ENCODE measurements at regions not wholly inside any gene's neighbourhood (a gene's known extent, or its start where the extent isn't known, plus 50 kb on each side); places are given as distances from the start of the nearest gene placed in this dataset.

GRCh38 chr11:115075356-115075755 is 397.0 kb downstream of the NXPE2 start:
- ATAC-seq (ENCODE audit: insufficient number of reproducible peaks, low FRiP score, low read depth) (no peak), DNase-seq (ENCODE audit: low spot score) (no peak)
- Histone ChIP-seq H3K36me3 (no peaks in the 10 kb centered on the region), H3K27me3 (replicated peaks; ENCODE audit: insufficient read depth) (no peaks in the 10 kb centered on the region), H3K4me3 (no peak overlapping the region), H3K27ac (no peak overlapping the region), H3K4me1 (ENCODE audit: control insufficient read depth in 1 of 2, low read depth in 2 of 2) (no peaks in the 10 kb centered on the region), H3K9me3 (no peaks in the 10 kb centered on the region)
- no peak for TF ChIP-seq CTCF (IDR thresholded peaks at IDR 0.05)

GRCh38 chr11:115077740-115078139 is 399.4 kb downstream of the NXPE2 start:
- Histone ChIP-seq H3K4me3 (no peak overlapping the region), H3K27ac (no peak overlapping the region), H3K27me3 (replicated peaks; ENCODE audit: insufficient read depth) (no peaks in the 10 kb centered on the region), H3K9me3 (no peaks in the 10 kb centered on the region), H3K36me3 (no peaks in the 10 kb centered on the region), H3K4me1 (ENCODE audit: control insufficient read depth in 1 of 2, low read depth in 2 of 2) (no peaks in the 10 kb centered on the region)
- ATAC-seq (ENCODE audit: insufficient number of reproducible peaks, low FRiP score, low read depth) (no peak), DNase-seq (ENCODE audit: low spot score) (no peak)
- TF ChIP-seq CTCF (IDR thresholded peaks at IDR 0.05): no peak

GRCh38 chr11:115078461-115079438 is 400.4 kb downstream of the NXPE2 start:
- no peak overlapping the region for H3K4me3 ChIP-seq
- H3K27ac ChIP-seq: no peak overlapping the region
- no peaks in the 10 kb centered on the region for H3K9me3 ChIP-seq
- DNase-seq (ENCODE audit: low spot score) (no peak), ATAC-seq (ENCODE audit: insufficient number of reproducible peaks, low FRiP score, low read depth) (no peak)
- H3K4me1 ChIP-seq (ENCODE audit: control insufficient read depth in 1 of 2, low read depth in 2 of 2): no peaks in the 10 kb centered on the region
- no peak for TF ChIP-seq CTCF (IDR thresholded peaks at IDR 0.05)
- no peaks in the 10 kb centered on the region for H3K36me3 ChIP-seq
- H3K27me3 ChIP-seq (replicated peaks; ENCODE audit: insufficient read depth): no peaks in the 10 kb centered on the region

GRCh38 chr11:115080923-115081680 is 402.8 kb downstream of the NXPE2 start:
- no peaks in the 10 kb centered on the region for H3K36me3 ChIP-seq

More at GRCh38 chr11:115080923-115081680, 402.8 kb downstream of the NXPE2 start:
- no peaks in the 10 kb centered on the region for H3K4me1 ChIP-seq (ENCODE audit: control insufficient read depth in 1 of 2, low read depth in 2 of 2)
- no peak overlapping the region for H3K27ac ChIP-seq
- no peak for ATAC-seq (ENCODE audit: insufficient number of reproducible peaks, low FRiP score, low read depth)
- no peak for DNase-seq (ENCODE audit: low spot score)
- no peaks in the 10 kb centered on the region for H3K27me3 ChIP-seq (replicated peaks; ENCODE audit: insufficient read depth)
- no peak for TF ChIP-seq CTCF (IDR thresholded peaks at IDR 0.05)
- H3K9me3 ChIP-seq: no peaks in the 10 kb centered on the region
- H3K4me3 ChIP-seq: no peak overlapping the region
